IPS-15b (cell line): ENCODE measurements at regions not wholly inside any gene's neighbourhood (a gene's known extent, or its start where the extent isn't known, plus 50 kb on each side); places are given as distances from the start of the nearest gene placed in this dataset.
"Not testable (repeated sequence)": the region's sequence is repeated elsewhere in the genome, so short reads cannot be mapped to it uniquely, and the experiment has no call there.

Experiments
- H3K27me3 ChIP-seq: one replicate; pipeline ENCODE4 v1.6.1; 2013; ENCODE audit warnings: low read length; ENCODE audit not compliant: control insufficient read depth, insufficient read depth
- H3K36me3 ChIP-seq: one replicate; pipeline ENCODE4 v1.6.1; 2013; ENCODE audit warnings: low read length; ENCODE audit not compliant: control insufficient read depth, insufficient read depth
- H3K4me1 ChIP-seq: one replicate; pipeline ENCODE4 v1.6.1; 2013; ENCODE audit warnings: mild to moderate bottlenecking, low read length; ENCODE audit not compliant: control insufficient read depth, insufficient read depth
- H3K4me3 ChIP-seq: one replicate; pipeline ENCODE4 v1.5.1; 2013; ENCODE audit warnings: low read depth, low read length
- H3K9ac ChIP-seq: one replicate; pipeline ENCODE4 v1.6.1; 2013; ENCODE audit warnings: low read depth, mild to moderate bottlenecking, low read length
- H3K9me3 ChIP-seq: one replicate; pipeline ENCODE4 v1.6.1; 2013; ENCODE audit warnings: mild to moderate bottlenecking, low read length; ENCODE audit not compliant: control insufficient read depth, insufficient read depth

DNA sequence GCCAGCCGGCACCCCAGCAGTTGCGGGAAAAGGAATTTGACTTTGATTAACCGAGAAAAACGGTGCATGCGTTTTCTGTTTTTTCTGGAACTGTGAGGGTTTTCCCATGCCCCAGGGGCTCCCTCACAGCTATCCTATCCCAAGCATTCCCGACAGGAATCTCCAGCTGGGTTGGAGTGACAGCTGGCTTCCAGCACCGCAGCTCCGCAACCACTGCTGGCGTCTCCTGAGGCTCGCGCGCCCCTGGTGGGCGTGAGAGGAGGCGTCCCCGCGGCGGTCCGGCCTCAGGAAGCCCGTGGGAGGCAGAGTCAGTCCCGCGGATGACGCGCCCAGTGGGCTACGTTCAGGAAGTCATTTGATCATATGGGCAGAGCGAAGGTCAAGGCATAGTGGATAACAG lies 623.2 kb downstream of the SPATA31A6 start:
- H3K4me1 ChIP-seq, H3K9ac ChIP-seq: not testable (repeated sequence)
- peaks cover 20% of the 10 kb centered on the region for H3K27me3 ChIP-seq

DNA sequence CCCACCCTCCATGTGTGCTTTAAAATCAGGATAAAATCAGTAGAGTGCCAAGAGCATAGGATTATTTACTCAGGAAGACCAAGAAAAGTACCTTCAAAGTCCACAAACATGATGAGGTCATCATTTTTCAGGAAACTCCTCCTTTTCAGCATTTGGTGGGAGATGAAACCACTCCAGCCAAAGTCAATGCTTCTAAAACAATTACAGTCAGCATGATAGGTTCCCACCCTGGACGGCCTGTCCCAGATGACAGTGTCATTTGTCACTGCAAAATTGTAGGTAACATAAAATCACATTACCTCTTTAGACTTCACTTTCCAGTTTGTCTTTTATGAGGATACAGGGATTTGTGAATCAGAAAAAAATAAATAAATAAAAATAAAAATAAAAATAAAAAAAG lies 638.0 kb downstream of the SPATA31A6 start:
- H3K27me3 ChIP-seq, H3K9me3 ChIP-seq, H3K4me3 ChIP-seq, H3K36me3 ChIP-seq, H3K4me1 ChIP-seq, H3K9ac ChIP-seq: not testable (repeated sequence)

More for the DNA sequence above, 623.2 kb downstream of the SPATA31A6 start:
- not testable (repeated sequence) for H3K4me3 ChIP-seq, H3K9me3 ChIP-seq, H3K36me3 ChIP-seq

DNA sequence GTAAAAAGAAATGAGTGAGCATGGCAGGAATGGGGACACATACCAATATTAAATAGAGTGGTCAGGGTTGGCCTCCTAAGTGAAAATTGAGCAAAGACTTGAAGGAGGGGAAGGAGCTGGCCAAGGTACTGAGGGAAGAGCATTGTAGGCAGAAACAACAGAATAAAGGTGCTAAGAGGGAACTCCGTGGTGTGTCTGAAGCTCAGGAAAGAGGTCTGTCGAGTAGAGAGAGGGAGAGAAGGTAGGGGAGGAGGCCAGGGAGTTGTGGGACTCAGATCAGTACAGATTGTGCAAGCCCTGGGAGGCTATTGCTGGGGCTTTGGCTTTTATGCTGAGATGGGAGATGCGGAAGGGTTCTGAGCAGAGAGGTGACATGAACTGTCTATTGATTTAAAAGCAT lies 664.7 kb downstream of the SPATA31A6 start:
- not testable (repeated sequence) for H3K9ac ChIP-seq, H3K36me3 ChIP-seq, H3K4me3 ChIP-seq, H3K4me1 ChIP-seq, H3K27me3 ChIP-seq, H3K9me3 ChIP-seq

DNA sequence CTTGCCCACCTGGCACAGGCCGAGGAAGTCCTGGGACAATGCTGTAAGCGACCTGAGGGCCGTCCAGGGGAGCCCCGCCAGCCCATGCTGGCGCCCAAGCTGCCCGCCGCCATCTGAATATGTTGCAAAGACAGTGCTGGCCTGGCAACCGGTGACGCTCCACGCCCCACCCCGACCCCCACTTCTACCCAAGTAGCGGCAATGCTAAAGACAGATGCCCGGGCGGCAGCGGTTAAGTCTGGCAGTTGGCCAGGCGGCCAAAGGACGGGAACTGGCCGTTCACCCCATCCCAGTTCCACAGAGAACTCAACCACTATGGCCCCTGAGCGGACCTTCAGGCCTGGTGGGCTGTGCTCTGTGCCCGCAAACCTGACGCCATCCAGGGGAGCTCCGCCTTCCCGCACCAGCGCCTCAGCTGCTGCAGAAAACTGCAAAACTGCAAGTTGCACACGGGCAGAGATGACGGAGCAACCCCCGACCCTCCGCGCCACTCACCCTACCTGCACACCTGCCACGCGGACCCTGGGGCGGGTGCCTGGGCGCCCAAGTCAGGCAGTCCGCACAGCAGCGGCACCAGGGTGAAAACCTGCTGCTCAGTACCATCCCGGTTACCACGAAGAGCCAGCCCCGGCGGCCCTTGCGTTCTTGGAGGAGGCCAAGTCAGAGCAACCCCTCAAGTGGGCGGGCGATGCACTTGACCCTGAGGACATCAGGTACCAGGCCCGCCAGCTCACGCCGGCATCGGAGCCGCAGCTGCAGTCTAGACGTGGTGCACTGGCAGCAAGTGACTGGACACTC lies 667.6 kb downstream of the SPATA31A6 start:
- not testable (repeated sequence) for H3K9me3 ChIP-seq, H3K27me3 ChIP-seq, H3K9ac ChIP-seq, H3K36me3 ChIP-seq, H3K4me1 ChIP-seq, H3K4me3 ChIP-seq

DNA sequence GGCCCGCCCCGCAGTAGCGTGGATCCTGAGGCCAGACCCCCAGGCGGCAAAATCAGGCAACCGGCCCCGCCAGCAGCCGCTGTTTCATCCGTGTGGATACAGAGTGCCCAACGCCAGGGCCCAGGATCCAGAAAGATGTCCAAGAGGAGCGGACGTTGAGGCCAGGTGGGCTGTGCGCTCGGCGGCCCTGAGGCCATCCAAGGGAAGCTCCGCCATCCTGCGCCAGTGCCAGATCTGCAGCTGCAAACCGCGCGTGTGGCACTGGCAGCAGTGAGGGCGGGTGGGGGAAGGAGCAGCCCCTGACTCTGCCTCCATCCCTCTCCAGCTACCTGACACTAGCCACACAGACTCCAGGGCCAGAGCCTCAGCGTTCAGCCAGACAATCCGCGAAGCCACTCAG lies 668.2 kb downstream of the SPATA31A6 start:
- H3K4me3 ChIP-seq, H3K9ac ChIP-seq, H3K27me3 ChIP-seq, H3K36me3 ChIP-seq, H3K9me3 ChIP-seq, H3K4me1 ChIP-seq: not testable (repeated sequence)

DNA sequence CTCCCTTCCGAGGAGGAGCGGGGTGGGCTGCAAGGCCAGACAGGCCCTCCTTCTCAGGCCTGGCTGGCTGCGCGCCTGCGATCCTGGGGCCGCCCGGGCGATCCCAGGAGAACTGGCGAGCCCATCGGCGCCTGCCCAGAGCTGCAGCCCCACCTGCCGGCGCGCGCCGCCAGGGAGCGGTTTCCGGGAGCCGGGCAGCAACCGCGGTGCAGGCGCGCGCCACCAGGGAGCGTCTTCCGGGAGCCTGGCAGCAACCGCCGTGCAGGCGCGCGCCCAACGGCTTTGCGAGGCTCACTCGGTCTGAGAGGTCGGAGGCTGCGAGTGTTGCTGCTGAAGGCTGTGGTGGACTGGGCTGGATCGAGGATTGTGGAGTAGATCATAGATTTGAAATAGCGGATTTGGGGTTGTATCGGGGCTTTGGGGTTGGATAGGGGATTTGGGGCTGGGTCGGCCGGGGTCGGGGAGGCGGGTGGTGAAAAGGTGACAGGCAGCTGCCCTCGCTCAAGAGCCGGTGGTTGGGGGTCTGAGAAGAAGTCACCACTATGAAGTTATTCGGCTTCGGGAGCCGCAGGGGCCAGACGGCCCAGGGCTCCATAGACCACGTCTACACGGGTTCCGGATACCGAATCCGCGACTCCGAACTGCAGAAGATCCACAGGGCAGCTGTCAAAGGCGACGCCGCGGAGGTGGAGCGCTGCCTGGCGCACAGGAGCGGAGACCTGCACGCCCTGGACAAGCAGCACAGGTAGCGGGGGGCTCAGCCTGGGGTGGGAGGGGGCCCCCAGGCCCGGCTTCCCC lies 668.9 kb downstream of the SPATA31A6 start:
- peak overlapping the region; percentile 39 for H3K4me3 ChIP-seq
- H3K4me1 ChIP-seq, H3K9ac ChIP-seq, H3K36me3 ChIP-seq, H3K27me3 ChIP-seq, H3K9me3 ChIP-seq: not testable (repeated sequence)

DNA sequence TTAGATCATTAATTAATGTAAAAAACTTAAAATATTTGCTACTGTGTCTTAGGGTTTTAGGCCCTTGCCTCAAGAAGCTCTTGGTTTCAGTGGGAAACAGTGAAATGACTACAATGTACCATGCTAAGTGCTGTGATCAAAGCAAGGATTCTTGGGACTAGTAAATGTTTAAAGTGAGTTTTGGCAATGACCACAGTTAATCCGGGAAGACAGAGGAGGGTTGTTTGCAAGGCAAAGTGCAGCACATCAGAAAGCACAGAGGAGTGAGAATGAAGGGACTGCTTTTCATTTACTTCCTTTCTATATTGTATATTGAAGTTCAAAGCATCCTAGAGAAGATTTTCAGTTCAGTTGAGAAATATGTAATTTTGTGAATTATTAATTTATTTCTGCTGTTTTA lies 676.7 kb downstream of the SPATA31A6 start:
- not testable (repeated sequence) for H3K9me3 ChIP-seq, H3K9ac ChIP-seq, H3K4me1 ChIP-seq, H3K4me3 ChIP-seq, H3K36me3 ChIP-seq, H3K27me3 ChIP-seq

DNA sequence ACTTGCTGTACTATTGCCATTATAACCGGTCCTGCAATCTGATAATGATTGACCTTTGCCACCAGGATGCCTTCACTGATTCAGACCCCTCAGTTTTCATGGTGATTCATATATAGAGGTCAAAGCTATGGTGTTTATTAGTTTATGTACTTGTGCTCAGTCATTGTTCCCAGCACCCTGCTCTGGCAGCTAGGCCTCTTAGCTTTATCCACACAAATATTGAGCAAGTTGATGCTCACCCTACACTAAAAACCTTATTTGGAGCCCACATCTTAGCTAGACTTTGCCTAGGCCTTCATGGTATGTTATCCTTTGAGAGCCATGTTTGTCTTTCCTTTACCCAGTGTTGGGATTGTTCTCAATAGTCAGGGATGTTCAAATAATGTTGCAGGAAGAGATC lies 679.0 kb downstream of the SPATA31A6 start:
- H3K36me3 ChIP-seq, H3K4me1 ChIP-seq, H3K9ac ChIP-seq, H3K9me3 ChIP-seq, H3K27me3 ChIP-seq, H3K4me3 ChIP-seq: not testable (repeated sequence)
